ENCODE measurements at regions not wholly inside any gene's neighbourhood (a gene's known extent, or its start where the extent isn't known, plus 50 kb on each side); places are given as distances from the start of the nearest gene placed in this dataset.

GRCh38 chr7:155867734-155868400 lies 55.6 kb upstream of the SHH start:
- DNase-seq (ENCODE audit: extremely low spot score) = no peak
- ChIA-PET CTCF (no interaction called here), POLR2A (no interaction called here)
- TF ChIP-seq FOXK2 (IDR thresholded peaks at IDR 0.05) (no peak), ARNT (IDR thresholded peaks at IDR 0.05) (no peak), BHLHE40 (IDR thresholded peaks at IDR 0.05; ENCODE audit: borderline replicate concordance) (no peak)

- DNase-seq (ENCODE audit: extremely low spot score) = no peak
- no peak for TF ChIP-seq HDGF (IDR thresholded peaks at IDR 0.05; ENCODE audit: borderline replicate concordance)
- no peak for TF ChIP-seq L3MBTL2 (conservative IDR thresholded peaks at IDR 0.05)
- no peak for TF ChIP-seq FOXK2 (IDR thresholded peaks at IDR 0.05)
- no peak for TF ChIP-seq BHLHE40 (IDR thresholded peaks at IDR 0.05; ENCODE audit: borderline replicate concordance)
- TF ChIP-seq FOXA1 (IDR thresholded peaks at IDR 0.05) = no peak
- no peak for TF ChIP-seq FOXM1 (IDR thresholded peaks at IDR 0.05; ENCODE audit: borderline replicate concordance)
- TF ChIP-seq ZNF384 (IDR thresholded peaks at IDR 0.05) = no peak
- no peak for TF ChIP-seq NFRKB (IDR thresholded peaks at IDR 0.05)
- no peak for TF ChIP-seq TARDBP (IDR thresholded peaks at IDR 0.05)
- TF ChIP-seq PKNOX1 (IDR thresholded peaks at IDR 0.05) = no peak
- TF ChIP-seq LEF1 (IDR thresholded peaks at IDR 0.05; ENCODE audit: borderline replicate concordance) = no peak
- no peak for TF ChIP-seq SUZ12 (IDR thresholded peaks at IDR 0.05)
- no peak for TF ChIP-seq ARNT (IDR thresholded peaks at IDR 0.05)
- no peak for TF ChIP-seq CTBP1 (IDR thresholded peaks at IDR 0.05; ENCODE audit: borderline replicate concordance)
- no peak for TF ChIP-seq ELF4 (IDR thresholded peaks at IDR 0.05)
- POLR2A ChIA-PET = no interaction called here
- CTCF ChIA-PET = no interaction called here
These were observed 55.0 kb upstream of the SHH start for GRCh38 chr7:155867280-155867679.

GRCh38 chr7:155865830-155866525 lies 53.7 kb upstream of the SHH start:
- no peak for DNase-seq (ENCODE audit: extremely low spot score)
- ChIA-PET CTCF (interaction anchor here (0.6 kb wide), 1 partner anchor 1538 kb away, joined by 3 read pairs; no protein-coding TSS in a partner anchor), POLR2A (no interaction called here)
- TF ChIP-seq FOXM1 (IDR thresholded peaks at IDR 0.05; ENCODE audit: borderline replicate concordance) = no peak
- no peak for TF ChIP-seq BHLHE40 (IDR thresholded peaks at IDR 0.05; ENCODE audit: borderline replicate concordance)
- no peak for TF ChIP-seq SUZ12 (IDR thresholded peaks at IDR 0.05)
- TF ChIP-seq L3MBTL2 (conservative IDR thresholded peaks at IDR 0.05) = no peak
- no peak for TF ChIP-seq FOXK2 (IDR thresholded peaks at IDR 0.05)
- TF ChIP-seq TARDBP (IDR thresholded peaks at IDR 0.05) = no peak
- no peak for TF ChIP-seq NFRKB (IDR thresholded peaks at IDR 0.05)
- no peak for TF ChIP-seq ZNF384 (IDR thresholded peaks at IDR 0.05)
- no peak for TF ChIP-seq HDGF (IDR thresholded peaks at IDR 0.05; ENCODE audit: borderline replicate concordance)
- no peak for TF ChIP-seq PKNOX1 (IDR thresholded peaks at IDR 0.05)
- TF ChIP-seq SP1 (IDR thresholded peaks at IDR 0.05) = no peak
- no peak for TF ChIP-seq CTBP1 (IDR thresholded peaks at IDR 0.05; ENCODE audit: borderline replicate concordance)
- TF ChIP-seq ARNT (IDR thresholded peaks at IDR 0.05) = no peak
- TF ChIP-seq FOXA1 (IDR thresholded peaks at IDR 0.05) = no peak
- TF ChIP-seq LEF1 (IDR thresholded peaks at IDR 0.05; ENCODE audit: borderline replicate concordance) = no peak
- no peak for TF ChIP-seq ELF4 (IDR thresholded peaks at IDR 0.05)

- ChIA-PET CTCF (interaction anchor here (0.6 kb wide), 1 partner anchor 1539 kb away, joined by 3 read pairs; no protein-coding TSS in a partner anchor), POLR2A (no interaction called here)
- TF ChIP-seq ZNF384 (IDR thresholded peaks at IDR 0.05) (no peak), CTBP1 (IDR thresholded peaks at IDR 0.05; ENCODE audit: borderline replicate concordance) (no peak), NFRKB (IDR thresholded peaks at IDR 0.05) (no peak), TARDBP (IDR thresholded peaks at IDR 0.05) (no peak), LEF1 (IDR thresholded peaks at IDR 0.05; ENCODE audit: borderline replicate concordance) (no peak), ELF4 (IDR thresholded peaks at IDR 0.05) (no peak), FOXA1 (IDR thresholded peaks at IDR 0.05) (no peak)
- no peak for DNase-seq (ENCODE audit: extremely low spot score)
These were observed 52.9 kb upstream of the SHH start for GRCh38 chr7:155864991-155865690.

GRCh38 chr7:155864271-155864985 lies 52.2 kb upstream of the SHH start:
- DNase-seq (ENCODE audit: extremely low spot score) = no peak
- POLR2A ChIA-PET = no interaction called here
- TF ChIP-seq ELF4 (IDR thresholded peaks at IDR 0.05) (no peak), ARNT (IDR thresholded peaks at IDR 0.05) (no peak), FOXK2 (IDR thresholded peaks at IDR 0.05) (no peak)
- CTCF ChIA-PET = no interaction called here

GRCh38 chr7:155863721-155864151 lies 51.5 kb upstream of the SHH start:
- TF ChIP-seq FOXM1 (IDR thresholded peaks at IDR 0.05; ENCODE audit: borderline replicate concordance) (no peak), ZNF384 (IDR thresholded peaks at IDR 0.05) (no peak), FOXK2 (IDR thresholded peaks at IDR 0.05) (no peak), ELF4 (IDR thresholded peaks at IDR 0.05) (no peak), NFRKB (IDR thresholded peaks at IDR 0.05) (no peak), BHLHE40 (IDR thresholded peaks at IDR 0.05; ENCODE audit: borderline replicate concordance) (no peak), SUZ12 (IDR thresholded peaks at IDR 0.05) (no peak), HDGF (IDR thresholded peaks at IDR 0.05; ENCODE audit: borderline replicate concordance) (no peak)
- DNase-seq (ENCODE audit: extremely low spot score) = no peak
- ChIA-PET CTCF (interaction anchor here (0.6 kb wide), 1 partner anchor 640 kb away, joined by 3 read pairs; no protein-coding TSS in a partner anchor), POLR2A (no interaction called here)
